22Rv1 (cell line): ENCODE measurements at regions not wholly inside any gene's neighbourhood (a gene's known extent, or its start where the extent isn't known, plus 50 kb on each side); places are given as distances from the start of the nearest gene placed in this dataset.

ENCODE experiments used
- ZFX ChIP-seq: fragments of 450-650 bp; IDR thresholded peaks from 2 replicates; pipeline ENCODE4 v1.6.1; 2017; ENCODE audit warnings: antibody characterized with exemption, borderline replicate concordance
- TF ChIP-seq, protein P1 (sequence below): fragments of 450-650 bp; IDR thresholded peaks from 2 replicates; pipeline ENCODE4 v1.5.1; 2017; ENCODE audit warnings: mild to moderate bottlenecking

DNA sequence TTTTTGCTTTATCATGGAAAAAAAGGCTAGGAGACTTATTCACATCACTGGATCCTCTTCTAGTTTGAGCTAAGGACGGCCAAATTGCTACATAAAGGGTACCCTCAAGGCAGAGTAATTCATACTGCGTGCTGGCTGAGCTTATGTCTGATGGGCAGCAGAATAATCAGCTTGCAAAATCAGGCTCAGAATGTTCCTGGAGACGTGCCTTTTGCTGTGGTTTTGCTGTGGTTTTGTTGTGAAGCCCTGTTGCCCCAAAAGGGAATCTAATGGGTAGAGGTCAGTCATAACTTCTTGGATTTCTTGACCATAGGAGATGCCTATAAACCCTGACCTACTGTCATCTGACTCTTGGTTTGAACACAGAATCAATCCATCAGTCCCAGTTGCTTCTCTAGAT is 189.9 kb downstream of the SOX2 start:
- TF ChIP-seq, protein P1, sequence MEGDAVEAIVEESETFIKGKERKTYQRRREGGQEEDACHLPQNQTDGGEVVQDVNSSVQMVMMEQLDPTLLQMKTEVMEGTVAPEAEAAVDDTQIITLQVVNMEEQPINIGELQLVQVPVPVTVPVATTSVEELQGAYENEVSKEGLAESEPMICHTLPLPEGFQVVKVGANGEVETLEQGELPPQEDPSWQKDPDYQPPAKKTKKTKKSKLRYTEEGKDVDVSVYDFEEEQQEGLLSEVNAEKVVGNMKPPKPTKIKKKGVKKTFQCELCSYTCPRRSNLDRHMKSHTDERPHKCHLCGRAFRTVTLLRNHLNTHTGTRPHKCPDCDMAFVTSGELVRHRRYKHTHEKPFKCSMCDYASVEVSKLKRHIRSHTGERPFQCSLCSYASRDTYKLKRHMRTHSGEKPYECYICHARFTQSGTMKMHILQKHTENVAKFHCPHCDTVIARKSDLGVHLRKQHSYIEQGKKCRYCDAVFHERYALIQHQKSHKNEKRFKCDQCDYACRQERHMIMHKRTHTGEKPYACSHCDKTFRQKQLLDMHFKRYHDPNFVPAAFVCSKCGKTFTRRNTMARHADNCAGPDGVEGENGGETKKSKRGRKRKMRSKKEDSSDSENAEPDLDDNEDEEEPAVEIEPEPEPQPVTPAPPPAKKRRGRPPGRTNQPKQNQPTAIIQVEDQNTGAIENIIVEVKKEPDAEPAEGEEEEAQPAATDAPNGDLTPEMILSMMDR: no peak
- no peak for TF ChIP-seq ZFX
